Astrocyte of the spinal cord (primary cell): ENCODE measurements at regions not wholly inside any gene's neighbourhood (a gene's known extent, or its start where the extent isn't known, plus 50 kb on each side); places are given as distances from the start of the nearest gene placed in this dataset.

Experiments used
- DNase-seq: peaks from one replicate; pipeline ENCODE4 v3.0.0; 2011; ENCODE audit warnings: low read depth, low spot score
- H3K4me3 ChIP-seq: 2 replicates; pipeline ENCODE4 v1.5.1; 2011; ENCODE audit warnings: low read depth, mild to moderate bottlenecking, low read length, moderate library complexity
- in situ Hi-C: cut with HindIII; loops from 2 replicates; pipeline ENCODE4 v1.10.0; 2017; ENCODE audit warnings: low sequenced_read_pairs
- TF ChIP-seq, protein P1 (sequence below): IDR thresholded peaks from 2 replicates; pipeline ENCODE4 v1.5.1; 2012; ENCODE audit warnings: low read depth, mild to moderate bottlenecking, low read length, inconsistent platforms

DNA sequence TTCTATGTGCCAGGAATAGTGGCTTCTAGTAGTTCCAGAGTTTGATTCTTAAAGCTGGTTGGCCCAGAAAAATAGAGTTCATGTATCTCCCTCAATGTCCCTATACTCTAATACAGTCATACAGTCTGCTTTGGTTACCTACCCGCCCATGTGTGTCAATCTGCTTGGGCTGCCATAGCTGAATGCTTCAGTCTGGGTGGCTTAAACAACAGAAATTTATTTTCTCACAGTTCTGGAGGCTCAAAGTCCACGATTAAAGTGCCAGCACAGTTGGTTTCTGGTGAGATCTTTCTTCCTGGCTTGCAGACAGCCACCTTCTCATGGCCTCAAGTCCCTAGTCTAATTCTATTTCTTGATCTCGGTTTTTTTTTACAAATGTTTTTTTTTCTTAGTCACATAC lies 1739.0 kb downstream of the MAT2B start:
- no peak overlapping the region for H3K4me3 ChIP-seq
- no peak for DNase-seq
- TF ChIP-seq, protein P1, sequence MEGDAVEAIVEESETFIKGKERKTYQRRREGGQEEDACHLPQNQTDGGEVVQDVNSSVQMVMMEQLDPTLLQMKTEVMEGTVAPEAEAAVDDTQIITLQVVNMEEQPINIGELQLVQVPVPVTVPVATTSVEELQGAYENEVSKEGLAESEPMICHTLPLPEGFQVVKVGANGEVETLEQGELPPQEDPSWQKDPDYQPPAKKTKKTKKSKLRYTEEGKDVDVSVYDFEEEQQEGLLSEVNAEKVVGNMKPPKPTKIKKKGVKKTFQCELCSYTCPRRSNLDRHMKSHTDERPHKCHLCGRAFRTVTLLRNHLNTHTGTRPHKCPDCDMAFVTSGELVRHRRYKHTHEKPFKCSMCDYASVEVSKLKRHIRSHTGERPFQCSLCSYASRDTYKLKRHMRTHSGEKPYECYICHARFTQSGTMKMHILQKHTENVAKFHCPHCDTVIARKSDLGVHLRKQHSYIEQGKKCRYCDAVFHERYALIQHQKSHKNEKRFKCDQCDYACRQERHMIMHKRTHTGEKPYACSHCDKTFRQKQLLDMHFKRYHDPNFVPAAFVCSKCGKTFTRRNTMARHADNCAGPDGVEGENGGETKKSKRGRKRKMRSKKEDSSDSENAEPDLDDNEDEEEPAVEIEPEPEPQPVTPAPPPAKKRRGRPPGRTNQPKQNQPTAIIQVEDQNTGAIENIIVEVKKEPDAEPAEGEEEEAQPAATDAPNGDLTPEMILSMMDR: no peak
- in situ Hi-C loops: no loop called here

DNA sequence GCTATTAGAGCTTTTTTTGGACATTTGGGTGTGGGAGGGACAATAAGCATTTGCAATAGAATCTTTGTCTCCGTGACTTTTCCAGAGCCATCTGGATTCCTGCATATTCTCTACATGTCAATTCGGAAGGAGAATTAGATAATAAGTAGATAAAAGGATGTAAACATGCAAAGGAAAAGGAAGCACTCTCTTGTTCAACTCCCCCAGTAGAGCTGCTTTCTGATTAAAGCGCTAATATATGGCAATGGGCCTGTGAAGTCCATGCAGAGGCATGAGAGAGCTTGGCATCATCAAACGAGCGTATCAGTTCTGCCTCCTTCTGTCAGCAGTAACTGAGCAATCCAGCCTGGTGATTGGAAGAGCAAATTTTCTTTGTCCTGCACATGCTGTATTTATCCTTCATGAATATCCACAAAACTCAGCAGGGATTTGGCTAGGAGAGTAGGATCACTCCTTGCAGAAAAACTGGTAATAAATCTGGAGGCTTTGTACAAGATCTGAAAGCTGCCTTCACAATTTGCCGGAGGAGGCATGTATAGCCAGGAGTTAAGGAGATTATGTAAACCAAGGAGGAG lies 1752.9 kb downstream of the MAT2B start:
- no peak for DNase-seq
- TF ChIP-seq, protein P1: no peak

DNA sequence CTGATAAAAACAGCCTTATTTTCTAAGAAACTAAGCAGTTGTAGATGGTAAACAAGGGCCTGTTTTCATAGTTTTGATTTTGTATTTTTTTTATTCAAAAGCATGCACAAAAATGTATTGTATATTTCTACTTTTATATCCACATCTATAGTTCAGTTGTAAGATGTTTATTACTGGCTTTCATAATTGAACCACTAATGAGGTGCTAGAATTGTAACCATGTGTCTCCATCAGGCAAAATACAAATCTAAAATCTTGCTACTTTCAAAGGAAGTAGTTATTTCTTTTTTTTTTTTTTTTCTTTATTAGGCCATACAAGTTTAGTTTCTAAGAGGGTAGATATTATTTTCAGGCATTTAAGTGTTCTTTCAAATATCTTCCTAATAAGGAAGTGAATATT lies 1755.0 kb downstream of the MAT2B start:
- TF ChIP-seq, protein P1: no peak
- in situ Hi-C loops: no loop called here
- H3K4me3 ChIP-seq: no peak overlapping the region
- no peak for DNase-seq

More for the DNA sequence above, 1752.9 kb downstream of the MAT2B start:
- in situ Hi-C loops: no loop called here
- H3K4me3 ChIP-seq: no peak overlapping the region

DNA sequence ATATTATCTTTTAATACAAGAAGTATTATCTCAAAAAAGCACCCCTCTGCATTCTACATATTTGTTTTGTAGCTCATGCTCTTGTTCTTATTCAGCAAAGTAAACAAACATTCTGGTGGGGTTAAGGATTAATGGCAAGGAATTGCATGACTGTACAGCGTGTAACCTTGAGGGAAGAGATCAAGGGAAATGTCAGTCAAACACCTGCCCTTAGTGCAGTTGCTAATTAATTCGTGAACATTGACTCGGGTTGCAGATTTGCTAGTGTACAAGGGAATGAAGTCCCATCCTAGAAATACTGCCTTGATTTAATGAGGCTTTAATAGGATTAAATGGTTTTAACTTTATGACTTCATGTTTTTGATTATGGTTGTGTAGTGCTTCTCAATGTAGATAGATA lies 1758.1 kb downstream of the MAT2B start:
- TF ChIP-seq, protein P1: no peak
- in situ Hi-C loops: no loop called here
- H3K4me3 ChIP-seq: no peak overlapping the region
- DNase-seq: no peak

DNA sequence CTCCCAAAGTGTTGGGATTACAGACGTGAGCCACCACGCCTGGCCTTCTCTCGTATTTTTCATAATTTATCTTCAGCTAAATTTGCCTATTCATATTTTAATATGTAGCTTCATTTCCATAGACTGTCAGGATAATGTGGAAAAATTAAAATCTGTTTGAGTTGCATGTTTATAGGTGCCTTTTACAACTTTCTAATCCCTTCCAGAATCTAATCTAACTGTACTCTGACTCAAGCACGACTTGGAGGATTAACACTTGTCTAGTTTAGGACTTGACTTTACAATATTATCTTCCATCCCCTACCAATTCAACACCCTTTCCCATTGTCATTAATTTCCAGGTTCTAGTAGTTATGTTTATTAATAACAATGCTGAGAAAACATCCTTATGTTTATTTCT lies 1761.5 kb downstream of the MAT2B start:
- DNase-seq: no peak
- no peak overlapping the region for H3K4me3 ChIP-seq
- in situ Hi-C loops: no loop called here
- TF ChIP-seq, protein P1: no peak

DNA sequence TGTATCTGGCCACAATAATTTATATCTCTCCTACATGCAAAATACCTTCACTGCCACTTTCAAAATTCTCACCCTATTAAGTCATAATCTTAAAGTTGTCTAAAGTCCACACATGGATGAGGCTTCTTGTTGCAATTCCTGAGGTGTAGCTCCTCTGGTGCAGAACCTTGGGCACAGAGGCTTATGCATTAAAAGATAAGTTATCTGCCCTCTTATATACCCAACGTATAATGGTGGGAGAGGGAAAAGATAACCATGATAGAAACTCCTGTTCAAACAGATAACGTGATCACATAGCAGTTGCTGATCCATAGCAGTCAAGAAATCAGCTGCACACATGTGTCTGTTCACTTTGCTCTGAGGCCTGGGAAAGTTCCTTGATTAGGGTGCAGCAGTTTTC lies 1767.0 kb downstream of the MAT2B start:
- TF ChIP-seq, protein P1: no peak
- in situ Hi-C loops: no loop called here
- H3K4me3 ChIP-seq: no peak overlapping the region
- DNase-seq: no peak

DNA sequence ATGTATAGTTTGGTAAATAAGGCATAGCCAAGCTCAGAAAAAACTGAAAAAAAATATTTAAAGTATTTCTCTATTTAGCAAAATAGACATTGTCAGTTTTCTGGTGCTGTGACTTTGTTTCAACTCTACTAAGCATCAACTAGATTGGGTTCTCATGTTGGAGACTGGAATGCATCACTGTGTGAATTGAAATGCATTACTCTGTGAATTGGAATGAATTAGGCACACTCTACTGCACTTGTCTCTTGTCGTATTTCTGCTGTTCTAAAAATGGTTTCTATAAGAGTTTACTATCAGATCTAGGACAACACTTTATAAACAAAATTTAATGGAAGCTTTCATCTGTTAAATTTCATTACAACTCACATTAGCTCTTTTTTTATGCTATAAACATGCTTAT lies 1772.2 kb downstream of the MAT2B start:
- H3K4me3 ChIP-seq: no peak overlapping the region
- no peak for DNase-seq
- in situ Hi-C loops: no loop called here
- TF ChIP-seq, protein P1: no peak
